ENCODE measurements at regions not wholly inside any gene's neighbourhood (a gene's known extent, or its start where the extent isn't known, plus 50 kb on each side); places are given as distances from the start of the nearest gene placed in this dataset.

DNA sequence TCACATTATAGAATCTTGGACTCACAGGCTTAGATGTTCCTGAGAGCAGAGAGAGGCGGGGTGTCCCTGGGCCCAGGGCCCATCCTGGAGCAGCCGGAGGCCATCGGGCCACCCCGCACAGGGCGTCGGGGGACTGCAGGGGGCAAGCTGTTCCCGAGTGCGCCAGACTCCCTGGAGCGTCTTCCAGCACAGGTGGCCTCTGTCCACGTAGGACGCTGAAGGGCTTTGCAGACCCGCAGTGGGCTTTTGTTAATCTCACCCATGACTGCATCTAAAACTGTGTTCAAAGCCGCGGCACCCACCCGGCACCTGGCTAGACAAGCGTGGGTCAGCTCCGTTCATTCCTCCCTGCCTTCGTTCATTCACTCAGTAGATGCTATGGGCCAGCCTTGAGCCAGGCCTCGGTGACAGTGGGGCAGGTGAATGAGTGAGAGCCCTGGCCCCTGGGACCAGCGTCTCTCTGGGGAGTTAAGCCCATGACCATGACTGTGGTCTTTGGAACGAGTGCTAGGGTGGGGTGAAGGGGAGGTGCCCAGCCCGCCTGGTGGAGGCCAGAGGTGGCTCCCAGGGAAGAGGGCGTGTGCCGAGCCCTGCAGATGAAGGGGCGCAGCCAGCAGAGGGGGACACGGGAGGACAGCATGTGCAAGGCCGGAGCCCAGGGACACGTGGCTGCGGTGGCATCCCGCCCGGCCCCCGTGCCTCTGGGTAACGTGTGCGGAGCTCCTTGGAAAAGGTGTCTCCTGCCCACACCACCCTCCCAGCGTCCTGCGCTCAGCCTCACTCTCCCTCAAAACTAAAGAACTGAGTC, 98.3 kb downstream of the HMX1 start:
- no peak overlapping the region for H3K4me3 ChIP-seq (ENCODE audit: low read depth in 2 of 2, low read length in 2 of 2)
- no peaks in the 10 kb centered on the region for H3K4me1 ChIP-seq (ENCODE audit: control insufficient read depth, insufficient read depth, low read length)
- DNase-seq (ENCODE audit: low read depth, low spot score), result no peak
- no peak for ATAC-seq
- CTCF ChIA-PET, result no interaction called here
- in situ Hi-C loops (cut with HindIII; ENCODE audit: low pct_unique_long_range_greater_than_20kb, low sequenced_read_pairs), result no loop called here
- intact Hi-C loops (cut with micrococcal nuclease; ENCODE audit: unreplicated experiment), result no loop called here
- BruUV-seq (replicated peaks), result no TSS peak
- H3K27ac ChIP-seq (ENCODE audit: low read length), result no peak overlapping the region
- no peaks in the 10 kb centered on the region for H3K36me3 ChIP-seq (ENCODE audit: control insufficient read depth, insufficient read depth, low read length)
- TF ChIP-seq REST (IDR thresholded peaks at IDR 0.05; ENCODE audit: insufficient read depth in 1 of 2, low read depth in 2 of 2, low read length in 1 of 2) (no peak), TCF7L2 (IDR thresholded peaks at IDR 0.05; ENCODE audit: low read depth, low read length) (no peak), POLR2AphosphoS5 (IDR thresholded peaks at IDR 0.05; ENCODE audit: low read depth, low read length) (no peak), SIN3A (IDR thresholded peaks at IDR 0.05; ENCODE audit: borderline replicate concordance, insufficient read depth, low read depth, low read length) (no peak), CTCF (IDR thresholded peaks at IDR 0.05) (no peak)
- H3K9me3 ChIP-seq (ENCODE audit: control insufficient read depth, insufficient read depth, low read depth, low read length), result no peaks in the 10 kb centered on the region
- POLR2A ChIA-PET, result interaction anchor here (0.5 kb wide), 1 partner anchor 9 kb away, joined by 3 read pairs; no protein-coding TSS in a partner anchor
- H3K27me3 ChIP-seq (ENCODE audit: control insufficient read depth, insufficient read depth, low read length), result no peaks in the 10 kb centered on the region

- no peak overlapping the region for H3K4me3 ChIP-seq (ENCODE audit: low read depth in 2 of 2, low read length in 2 of 2)
- no peaks in the 10 kb centered on the region for H3K27me3 ChIP-seq (ENCODE audit: control insufficient read depth, insufficient read depth, low read length)
- ChIA-PET CTCF (no interaction called here), POLR2A (no interaction called here)
- no peak overlapping the region for H3K27ac ChIP-seq (ENCODE audit: low read length)
- TF ChIP-seq TCF7L2 (IDR thresholded peaks at IDR 0.05; ENCODE audit: low read depth, low read length) (no peak), SIN3A (IDR thresholded peaks at IDR 0.05; ENCODE audit: borderline replicate concordance, insufficient read depth, low read depth, low read length) (no peak), CTCF (IDR thresholded peaks at IDR 0.05) (no peak), POLR2AphosphoS5 (IDR thresholded peaks at IDR 0.05; ENCODE audit: low read depth, low read length) (no peak), REST (IDR thresholded peaks at IDR 0.05; ENCODE audit: insufficient read depth in 1 of 2, low read depth in 2 of 2, low read length in 1 of 2) (no peak)
- BruUV-seq (replicated peaks), result no TSS peak
- in situ Hi-C loops (cut with HindIII; ENCODE audit: low pct_unique_long_range_greater_than_20kb, low sequenced_read_pairs), result no loop called here
- intact Hi-C loops (cut with micrococcal nuclease; ENCODE audit: unreplicated experiment), result no loop called here
- ATAC-seq, result no peak
- no peak for DNase-seq (ENCODE audit: low read depth, low spot score)
- H3K36me3 ChIP-seq (ENCODE audit: control insufficient read depth, insufficient read depth, low read length), result no peaks in the 10 kb centered on the region
- no peaks in the 10 kb centered on the region for H3K9me3 ChIP-seq (ENCODE audit: control insufficient read depth, insufficient read depth, low read depth, low read length)
- no peaks in the 10 kb centered on the region for H3K4me1 ChIP-seq (ENCODE audit: control insufficient read depth, insufficient read depth, low read length)
Measured at GRCh38 chr4:8772499-8773123, 99.0 kb downstream of the HMX1 start.
